Neural cell (in vitro differentiated cells): ENCODE measurements at regions not wholly inside any gene's neighbourhood (a gene's known extent, or its start where the extent isn't known, plus 50 kb on each side); places are given as distances from the start of the nearest gene placed in this dataset.

Source experiments
- H2AFZ ChIP-seq: fragments of 200-600, 300-800 bp; sonication (generic), shearing (Covaris generic); 2 replicates; pipeline ENCODE4 v1.6.0; 2014; ENCODE audit warnings: low read depth, mild to moderate bottlenecking, antibody characterized with exemption, low read length, moderate library complexity
- H3F3A ChIP-seq: fragments of 200-600 bp; shearing (Covaris generic); 2 replicates; pipeline ENCODE4 v1.6.1; 2016; ENCODE audit warnings: mild to moderate bottlenecking, moderate library complexity, mixed read lengths, antibody characterized with exemption, low read length; ENCODE audit not compliant: insufficient read depth, poor library complexity, severe bottlenecking
- H3K27ac ChIP-seq: fragments of 200-600, 300-800 bp; sonication (generic), shearing (Covaris generic); 2 replicates; pipeline ENCODE4 v1.5.1; 2014; ENCODE audit warnings: mild to moderate bottlenecking, low read length, moderate library complexity
- H3K27me3 ChIP-seq: fragments of 300-800, 200-600 bp; sonication (generic), shearing (Covaris generic); 2 replicates; pipeline ENCODE4 v1.6.0; 2014; ENCODE audit warnings: mild to moderate bottlenecking, low read depth, low read length, moderate library complexity; ENCODE audit not compliant: insufficient read depth
- H3K36me3 ChIP-seq: fragments of 300-800, 200-600 bp; sonication (generic), shearing (Covaris generic); 2 replicates; pipeline ENCODE4 v1.5.1; 2014; ENCODE audit warnings: mild to moderate bottlenecking, antibody characterized with exemption, low read length, moderate library complexity; ENCODE audit not compliant: insufficient read depth
- H3K4me2 ChIP-seq: fragments of 300-800, 200-600 bp; sonication (generic), shearing (Covaris generic); 2 replicates; pipeline ENCODE4 v1.6.0; 2014; ENCODE audit warnings: mild to moderate bottlenecking, low read length
- H3K4me3 ChIP-seq: fragments of 300-800, 200-600 bp; sonication (generic), shearing (Covaris generic); 2 replicates; pipeline ENCODE4 v1.5.1; 2014; ENCODE audit warnings: mild to moderate bottlenecking, low read length, moderate library complexity
- H3K79me2 ChIP-seq: fragments of 200-600 bp; shearing (Covaris generic); replicated peaks from 2 replicates; pipeline ENCODE4 v1.6.0; 2014; ENCODE audit warnings: mild to moderate bottlenecking, low read length, moderate library complexity; ENCODE audit not compliant: insufficient read depth
- H3K9ac ChIP-seq: fragments of 300-800, 200-600 bp; sonication (generic), shearing (Covaris generic); 2 replicates; pipeline ENCODE4 v1.6.1; 2016; ENCODE audit warnings: mild to moderate bottlenecking, low read length, mixed read lengths
- H3K9me2 ChIP-seq: fragments of 200-600 bp; shearing (Covaris generic); 2 replicates; pipeline ENCODE4 v1.6.1; 2016; ENCODE audit warnings: mild to moderate bottlenecking, low read length, mixed read lengths; ENCODE audit not compliant: insufficient read depth
- H3K9me3 ChIP-seq: fragments of 200-600, 300-800 bp; sonication (generic), shearing (Covaris generic); 2 replicates; pipeline ENCODE4 v1.6.1; 2016; ENCODE audit warnings: mild to moderate bottlenecking, mixed run types, low read length, moderate library complexity, mixed read lengths
- H4K20me1 ChIP-seq: fragments of 200-600 bp; shearing (Covaris generic); 2 replicates; pipeline ENCODE4 v1.6.1; 2016; ENCODE audit warnings: mild to moderate bottlenecking, mixed run types; ENCODE audit not compliant: insufficient read depth
- EP300 ChIP-seq: fragments of 450-650 bp; conservative IDR thresholded peaks from 2 replicates; pipeline ENCODE4 v1.6.1; 2014; ENCODE audit warnings: antibody characterized with exemption, mild to moderate bottlenecking, moderate library complexity; ENCODE audit not compliant: poor library complexity, severe bottlenecking
- EZH2 ChIP-seq: fragments of 200-600, 300-800 bp; shearing (Covaris generic), sonication (generic); IDR thresholded peaks from 2 replicates; pipeline ENCODE4 v1.6.1; 2014; ENCODE audit warnings: antibody characterized with exemption, low read length, borderline replicate concordance, mild to moderate bottlenecking; ENCODE audit not compliant: insufficient read depth, poor library complexity, severe bottlenecking
- MXI1 ChIP-seq: fragments of 450-650 bp; conservative IDR thresholded peaks from 2 replicates; pipeline ENCODE4 v1.6.1; 2014; ENCODE audit warnings: antibody characterized with exemption, mild to moderate bottlenecking; ENCODE audit not compliant: poor library complexity, severe bottlenecking
- POLR2AphosphoS5 ChIP-seq: IDR thresholded peaks from 2 replicates; pipeline ENCODE4 v1.6.1; 2012
- RAD21 ChIP-seq: fragments of 450-650 bp; conservative IDR thresholded peaks from 2 replicates; pipeline ENCODE4 v1.6.1; 2014; ENCODE audit warnings: antibody characterized with exemption, mild to moderate bottlenecking, moderate library complexity
- SMC3 ChIP-seq: fragments of 450-650 bp; conservative IDR thresholded peaks from 2 replicates; pipeline ENCODE4 v1.6.1; 2014; ENCODE audit warnings: antibody characterized with exemption, mild to moderate bottlenecking, moderate library complexity; ENCODE audit not compliant: poor library complexity
- TAF1 ChIP-seq: IDR thresholded peaks from 2 replicates; pipeline ENCODE4 v1.6.1; 2012; ENCODE audit warnings: low read depth
- TF ChIP-seq, protein P1 (sequence below): IDR thresholded peaks from 2 replicates; pipeline ENCODE4 v1.6.1; 2012; ENCODE audit warnings: borderline replicate concordance
- TF ChIP-seq, protein P2 (sequence below): fragments of 450-650 bp; IDR thresholded peaks from 2 replicates; pipeline ENCODE4 v1.5.1; 2014; ENCODE audit warnings: antibody characterized with exemption, mild to moderate bottlenecking, moderate library complexity; ENCODE audit not compliant: poor library complexity, severe bottlenecking

DNA sequence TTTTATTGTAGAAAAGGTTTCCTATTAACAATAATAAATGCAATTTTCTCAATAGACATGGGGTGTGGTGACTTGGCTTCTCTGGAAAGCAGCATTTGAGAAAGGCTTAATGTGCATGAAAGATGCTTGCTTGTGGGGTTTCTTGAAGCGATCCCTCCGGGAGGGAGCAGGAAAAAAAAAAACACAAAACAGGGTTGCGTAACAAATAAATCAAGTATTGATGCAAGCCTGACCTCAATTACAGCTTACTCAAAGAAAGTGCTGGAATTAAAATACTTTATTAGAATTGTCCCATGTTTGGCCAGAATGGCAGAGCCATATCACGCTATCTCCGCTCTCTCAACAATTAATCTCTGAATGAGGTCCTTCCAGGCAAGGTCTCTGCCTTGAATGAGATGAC is 1612.5 kb downstream of the REEP3 start:
- no peaks in the 10 kb centered on the region for H3F3A ChIP-seq
- TF ChIP-seq POLR2AphosphoS5: no peak
- no peak for TF ChIP-seq TAF1
- TF ChIP-seq EZH2: no peak
- no peak for TF ChIP-seq SMC3
- TF ChIP-seq, protein P1, sequence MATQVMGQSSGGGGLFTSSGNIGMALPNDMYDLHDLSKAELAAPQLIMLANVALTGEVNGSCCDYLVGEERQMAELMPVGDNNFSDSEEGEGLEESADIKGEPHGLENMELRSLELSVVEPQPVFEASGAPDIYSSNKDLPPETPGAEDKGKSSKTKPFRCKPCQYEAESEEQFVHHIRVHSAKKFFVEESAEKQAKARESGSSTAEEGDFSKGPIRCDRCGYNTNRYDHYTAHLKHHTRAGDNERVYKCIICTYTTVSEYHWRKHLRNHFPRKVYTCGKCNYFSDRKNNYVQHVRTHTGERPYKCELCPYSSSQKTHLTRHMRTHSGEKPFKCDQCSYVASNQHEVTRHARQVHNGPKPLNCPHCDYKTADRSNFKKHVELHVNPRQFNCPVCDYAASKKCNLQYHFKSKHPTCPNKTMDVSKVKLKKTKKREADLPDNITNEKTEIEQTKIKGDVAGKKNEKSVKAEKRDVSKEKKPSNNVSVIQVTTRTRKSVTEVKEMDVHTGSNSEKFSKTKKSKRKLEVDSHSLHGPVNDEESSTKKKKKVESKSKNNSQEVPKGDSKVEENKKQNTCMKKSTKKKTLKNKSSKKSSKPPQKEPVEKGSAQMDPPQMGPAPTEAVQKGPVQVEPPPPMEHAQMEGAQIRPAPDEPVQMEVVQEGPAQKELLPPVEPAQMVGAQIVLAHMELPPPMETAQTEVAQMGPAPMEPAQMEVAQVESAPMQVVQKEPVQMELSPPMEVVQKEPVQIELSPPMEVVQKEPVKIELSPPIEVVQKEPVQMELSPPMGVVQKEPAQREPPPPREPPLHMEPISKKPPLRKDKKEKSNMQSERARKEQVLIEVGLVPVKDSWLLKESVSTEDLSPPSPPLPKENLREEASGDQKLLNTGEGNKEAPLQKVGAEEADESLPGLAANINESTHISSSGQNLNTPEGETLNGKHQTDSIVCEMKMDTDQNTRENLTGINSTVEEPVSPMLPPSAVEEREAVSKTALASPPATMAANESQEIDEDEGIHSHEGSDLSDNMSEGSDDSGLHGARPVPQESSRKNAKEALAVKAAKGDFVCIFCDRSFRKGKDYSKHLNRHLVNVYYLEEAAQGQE: no peak
- TF ChIP-seq, protein P2, sequence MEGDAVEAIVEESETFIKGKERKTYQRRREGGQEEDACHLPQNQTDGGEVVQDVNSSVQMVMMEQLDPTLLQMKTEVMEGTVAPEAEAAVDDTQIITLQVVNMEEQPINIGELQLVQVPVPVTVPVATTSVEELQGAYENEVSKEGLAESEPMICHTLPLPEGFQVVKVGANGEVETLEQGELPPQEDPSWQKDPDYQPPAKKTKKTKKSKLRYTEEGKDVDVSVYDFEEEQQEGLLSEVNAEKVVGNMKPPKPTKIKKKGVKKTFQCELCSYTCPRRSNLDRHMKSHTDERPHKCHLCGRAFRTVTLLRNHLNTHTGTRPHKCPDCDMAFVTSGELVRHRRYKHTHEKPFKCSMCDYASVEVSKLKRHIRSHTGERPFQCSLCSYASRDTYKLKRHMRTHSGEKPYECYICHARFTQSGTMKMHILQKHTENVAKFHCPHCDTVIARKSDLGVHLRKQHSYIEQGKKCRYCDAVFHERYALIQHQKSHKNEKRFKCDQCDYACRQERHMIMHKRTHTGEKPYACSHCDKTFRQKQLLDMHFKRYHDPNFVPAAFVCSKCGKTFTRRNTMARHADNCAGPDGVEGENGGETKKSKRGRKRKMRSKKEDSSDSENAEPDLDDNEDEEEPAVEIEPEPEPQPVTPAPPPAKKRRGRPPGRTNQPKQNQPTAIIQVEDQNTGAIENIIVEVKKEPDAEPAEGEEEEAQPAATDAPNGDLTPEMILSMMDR: no peak
- H3K36me3 ChIP-seq: no peaks in the 10 kb centered on the region
- H3K79me2 ChIP-seq: no peaks in the 10 kb centered on the region
- H2AFZ ChIP-seq: no peak overlapping the region
- no peaks in the 10 kb centered on the region for H4K20me1 ChIP-seq
- H3K27ac ChIP-seq: no peak overlapping the region
- no peaks in the 10 kb centered on the region for H3K9me3 ChIP-seq
- no peaks in the 10 kb centered on the region for H3K27me3 ChIP-seq
- no peak overlapping the region for H3K4me3 ChIP-seq
- H3K9ac ChIP-seq: no peak overlapping the region
- no peaks in the 10 kb centered on the region for H3K9me2 ChIP-seq
- H3K4me2 ChIP-seq: no peak overlapping the region

DNA sequence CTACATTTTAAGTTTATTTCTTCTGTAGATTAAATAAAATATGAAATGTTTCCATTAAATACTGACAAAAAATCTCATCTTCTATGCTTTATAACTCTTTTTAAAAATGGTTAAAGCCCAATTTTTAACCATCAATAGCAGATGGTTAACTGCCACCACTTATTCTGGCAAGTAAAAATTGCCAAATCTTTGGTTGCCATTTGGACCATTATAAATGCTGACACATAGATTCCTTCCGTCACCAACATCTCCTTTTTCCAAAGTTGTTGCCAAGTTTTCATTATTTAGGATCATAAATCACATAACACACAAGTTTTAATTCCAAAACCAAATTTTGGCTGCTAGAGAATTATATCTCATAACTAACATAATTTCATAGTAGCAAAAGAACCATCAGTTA is 1614.3 kb downstream of the REEP3 start:
- TF ChIP-seq MXI1: no peak
- TF ChIP-seq SMC3: no peak
- TF ChIP-seq EZH2: no peak
- TF ChIP-seq, protein P2: no peak
- TF ChIP-seq, protein P1: no peak
- TF ChIP-seq POLR2AphosphoS5: no peak
- TF ChIP-seq RAD21: no peak
- TF ChIP-seq EP300: no peak
- TF ChIP-seq TAF1: no peak
- H3K36me3 ChIP-seq: no peaks in the 10 kb centered on the region

More for the DNA sequence above, 1614.3 kb downstream of the REEP3 start:
- Histone ChIP-seq H3K4me3 (no peak overlapping the region), H3K9me2 (no peaks in the 10 kb centered on the region), H2AFZ (no peak overlapping the region), H4K20me1 (no peaks in the 10 kb centered on the region), H3K9ac (no peak overlapping the region), H3K79me2 (no peaks in the 10 kb centered on the region), H3K4me2 (no peak overlapping the region), H3K27ac (no peak overlapping the region), H3K9me3 (no peaks in the 10 kb centered on the region), H3K27me3 (no peaks in the 10 kb centered on the region), H3F3A (no peaks in the 10 kb centered on the region)
